Naive thymus-derived CD4-positive, alpha-beta T cell (primary cell): ENCODE measurements at regions not wholly inside any gene's neighbourhood (a gene's known extent, or its start where the extent isn't known, plus 50 kb on each side); places are given as distances from the start of the nearest gene placed in this dataset.
"Not testable (repeated sequence)": the region's sequence is repeated elsewhere in the genome, so short reads cannot be mapped to it uniquely, and the experiment has no call there.

Experiments
- ATAC-seq: fragments of 150-1000 bp; cut with Tn5 transposase; 2 replicates; pipeline ENCODE4 v1.10.0; 2021; ENCODE audit warnings: mild to moderate bottlenecking, moderate library complexity
- CTCF ChIA-PET: fragments of 350-600 bp; sonication (Branson Sonifier 250); formaldehyde crosslinking; loops from one replicate; lab custom pipeline; 2021; ENCODE audit warnings: antibody characterized with exemption; lab: Charles Lee
- POLR2A ChIA-PET: fragments of 350-600 bp; sonication (Branson Sonifier 250); formaldehyde crosslinking; loops from one replicate; lab custom pipeline; 2021; ENCODE audit warnings: antibody characterized with exemption, inconsistent platforms; lab: Charles Lee
- DNase-seq, 9 donors: peaks; one replicate each; pipeline versions ENCODE4 v3.0.0 to v3.0.0-alpha.2; 2020 to 2022; ENCODE audit warnings: mixed read lengths in 1 of 9
- H3K27ac ChIP-seq: one replicate; pipeline ENCODE4 v1.7.0; 2013; ENCODE audit warnings: mild to moderate bottlenecking, low read depth, low read length, moderate library complexity
- H3K27me3 ChIP-seq, 2 donors: one replicate each; pipeline ENCODE4 v1.7.0; 2013; ENCODE audit warnings: low read length in 2 of 2, mild to moderate bottlenecking in 2 of 2, moderate library complexity in 2 of 2; ENCODE audit not compliant: control insufficient read depth in 2 of 2, insufficient read depth in 2 of 2
- H3K36me3 ChIP-seq, 3 experiments: 1 replicate in 2 of 3; 2 replicates in 1 of 3; pipeline ENCODE4 v1.7.0; 2013; ENCODE audit warnings: low read length in 3 of 3, mild to moderate bottlenecking in 3 of 3, moderate library complexity in 1 of 3; ENCODE audit not compliant: insufficient read depth in 3 of 3, control insufficient read depth in 2 of 3
- H3K4me1 ChIP-seq, 2 donors: one replicate each; pipeline ENCODE4 v1.7.0; 2013; ENCODE audit warnings: low read length in 2 of 2, mild to moderate bottlenecking in 2 of 2, moderate library complexity in 1 of 2; ENCODE audit not compliant: control insufficient read depth in 2 of 2, insufficient read depth in 2 of 2
- H3K4me3 ChIP-seq: 2 replicates; pipeline ENCODE4 v1.7.0; 2013; ENCODE audit warnings: mild to moderate bottlenecking, low read length
- H3K9me3 ChIP-seq, 3 experiments: 1 replicate in 2 of 3; 2 replicates in 1 of 3; pipeline ENCODE4 v1.7.0; 2013; ENCODE audit warnings: low read length in 3 of 3; ENCODE audit not compliant: control insufficient read depth in 2 of 3
- H3K27ac Mint-ChIP-seq, 9 donors: one replicate each; pipeline ENCODE4 v1.8.0; 2020 to 2022; ENCODE audit warnings: mixed read lengths in 9 of 9, mild to moderate bottlenecking in 8 of 9, moderate library complexity in 5 of 9, inconsistent platforms in 2 of 9
- H3K27me3 Mint-ChIP-seq, 5 donors: one replicate each; pipeline ENCODE4 v1.8.0; 2021 to 2022; ENCODE audit warnings: mixed read lengths in 5 of 5, mild to moderate bottlenecking in 1 of 5
- H3K36me3 Mint-ChIP-seq, 5 donors: one replicate each; pipeline ENCODE4 v1.8.0; 2020 to 2022; ENCODE audit warnings: mixed read lengths in 5 of 5, mild to moderate bottlenecking in 3 of 5, inconsistent platforms in 1 of 5
- H3K4me1 Mint-ChIP-seq, 7 donors: one replicate each; pipeline ENCODE4 v1.8.0; 2020 to 2022; ENCODE audit warnings: mixed read lengths in 7 of 7, mild to moderate bottlenecking in 3 of 7, inconsistent platforms in 1 of 7
- H3K4me3 Mint-ChIP-seq, 10 donors: one replicate each; pipeline ENCODE4 v1.8.0; 2020 to 2022; ENCODE audit warnings: mild to moderate bottlenecking in 10 of 10, mixed read lengths in 10 of 10, moderate library complexity in 6 of 10, inconsistent platforms in 2 of 10
- H3K9me3 Mint-ChIP-seq, 11 donors: one replicate each; pipeline ENCODE4 v1.8.0; 2020 to 2022; ENCODE audit warnings: mixed read lengths in 11 of 11, mild to moderate bottlenecking in 4 of 11, inconsistent platforms in 1 of 11, moderate library complexity in 1 of 11
- intact Hi-C, 2 donors: fragments of 100-400 bp; cut with micrococcal nuclease; formaldehyde crosslinking; loops; one replicate each; pipeline ENCODE4 v1.15.1; 2023

DNA sequence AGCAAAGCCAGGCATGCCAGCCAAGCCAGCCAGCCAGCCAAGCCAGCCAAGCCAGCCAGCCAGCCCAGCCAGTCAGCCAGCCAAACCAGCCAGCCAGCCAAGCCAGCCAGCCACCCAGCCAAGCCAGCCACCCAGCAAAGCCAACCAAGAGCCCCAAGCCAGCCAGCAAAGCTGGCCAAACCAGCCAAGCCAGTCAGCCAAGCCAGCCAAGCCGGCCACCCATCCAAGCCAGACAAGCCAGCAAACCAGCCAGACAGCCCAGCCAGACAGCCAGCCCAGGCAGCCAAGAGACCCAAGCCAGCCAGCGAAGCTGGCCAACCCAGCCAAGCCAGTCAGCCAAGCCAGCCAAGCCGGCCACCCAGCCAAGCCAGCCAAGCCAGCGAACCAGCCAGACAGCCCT is 338.3 kb upstream of the PLGLB2 start:
- H3K27me3 ChIP-seq, intact Hi-C loops, H3K4me1 ChIP-seq, H3K9me3 ChIP-seq, H3K27me3 Mint-ChIP-seq, H3K4me3 ChIP-seq, H3K36me3 Mint-ChIP-seq, H3K27ac ChIP-seq, H3K9me3 Mint-ChIP-seq, ATAC-seq, H3K4me3 Mint-ChIP-seq, POLR2A ChIA-PET, H3K4me1 Mint-ChIP-seq, H3K36me3 ChIP-seq, H3K27ac Mint-ChIP-seq, CTCF ChIA-PET: not testable (repeated sequence)
- DNase-seq, result peak in 1 of 9 donors; percentile 3

DNA sequence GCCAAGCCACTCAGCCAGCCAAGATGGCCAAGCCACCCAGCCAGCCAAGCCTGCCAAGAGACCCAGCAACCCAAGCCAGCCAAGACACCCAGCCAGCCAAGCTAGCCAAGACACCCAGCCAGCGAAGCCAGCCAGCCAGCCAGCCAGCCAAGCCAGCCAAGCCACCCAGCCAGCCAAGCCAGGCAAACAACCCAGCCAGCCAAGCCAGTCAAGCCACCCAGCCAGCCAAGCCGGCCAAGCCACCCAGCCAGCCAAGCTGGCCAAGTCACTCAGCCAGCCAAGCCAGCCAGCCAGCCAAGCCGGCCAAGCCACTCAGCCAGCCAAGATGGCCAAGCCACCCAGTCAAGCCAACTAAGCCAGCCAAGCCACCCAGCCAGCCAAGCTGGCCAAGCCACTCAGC is 337.5 kb upstream of the PLGLB2 start:
- POLR2A ChIA-PET, H3K4me3 Mint-ChIP-seq, H3K36me3 Mint-ChIP-seq, H3K4me3 ChIP-seq, CTCF ChIA-PET, H3K9me3 ChIP-seq, H3K9me3 Mint-ChIP-seq, H3K27ac ChIP-seq, H3K27me3 Mint-ChIP-seq, H3K36me3 ChIP-seq, H3K27ac Mint-ChIP-seq, H3K4me1 Mint-ChIP-seq, H3K4me1 ChIP-seq, H3K27me3 ChIP-seq, intact Hi-C loops, ATAC-seq: not testable (repeated sequence)
- DNase-seq, result peak in 1 of 9 donors; percentile 20

DNA sequence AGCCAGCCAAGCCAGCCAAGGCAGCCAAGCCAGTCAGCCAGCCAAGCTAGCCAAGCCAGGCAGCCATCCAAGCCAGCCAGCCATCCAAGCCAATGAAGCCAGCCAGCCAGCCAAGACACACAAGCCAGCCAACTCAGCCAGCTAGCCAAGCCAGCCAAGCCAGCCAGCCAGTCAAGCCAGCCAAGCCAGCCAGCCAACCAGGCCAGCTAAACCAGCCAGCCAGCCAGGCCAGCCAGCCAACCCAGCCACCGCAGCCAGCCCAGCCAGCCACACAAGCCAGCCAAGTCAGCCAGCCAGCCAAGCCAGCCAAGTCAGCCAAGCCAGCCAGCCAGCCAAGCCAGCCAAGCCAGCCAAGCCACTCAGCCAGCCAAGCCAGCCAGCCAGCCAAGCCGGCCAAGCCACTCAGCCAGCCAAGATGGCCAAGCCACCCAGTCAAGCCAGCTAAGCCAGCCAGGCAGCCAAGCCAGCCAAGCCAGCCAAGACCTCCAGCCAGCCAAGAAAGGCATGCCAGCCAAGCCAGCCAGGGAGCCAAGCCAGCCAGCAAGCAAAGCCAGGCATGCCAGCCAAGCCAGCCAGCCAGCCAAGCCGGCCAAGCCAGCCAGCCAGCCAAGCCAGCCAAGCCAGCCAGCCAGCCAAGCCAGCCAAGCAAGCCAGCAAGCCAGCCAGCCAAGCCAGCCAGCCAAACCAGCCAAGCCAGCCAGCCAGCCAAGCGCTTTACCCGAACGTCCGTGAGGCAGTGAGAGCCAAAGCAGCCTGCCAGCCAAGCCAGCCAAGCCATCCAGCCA is 335.7 kb upstream of the PLGLB2 start:
- H3K27ac Mint-ChIP-seq, H3K27me3 ChIP-seq, H3K4me1 ChIP-seq, H3K9me3 Mint-ChIP-seq, POLR2A ChIA-PET, H3K4me1 Mint-ChIP-seq, H3K27ac ChIP-seq, H3K9me3 ChIP-seq, H3K4me3 Mint-ChIP-seq, CTCF ChIA-PET, H3K36me3 ChIP-seq, H3K4me3 ChIP-seq, H3K36me3 Mint-ChIP-seq, H3K27me3 Mint-ChIP-seq, ATAC-seq, intact Hi-C loops: not testable (repeated sequence)
- DNase-seq, result peak in 1 of 9 donors; percentile 20

- peak overlapping the region in 1 of 9 donors; percentile 29 for H3K27ac Mint-ChIP-seq
- H3K27ac ChIP-seq, H3K27me3 ChIP-seq, H3K36me3 Mint-ChIP-seq, H3K4me3 ChIP-seq, H3K9me3 Mint-ChIP-seq, H3K4me1 ChIP-seq, CTCF ChIA-PET, H3K4me1 Mint-ChIP-seq, H3K27me3 Mint-ChIP-seq, ATAC-seq, H3K36me3 ChIP-seq, H3K9me3 ChIP-seq, H3K4me3 Mint-ChIP-seq, POLR2A ChIA-PET, intact Hi-C loops: not testable (repeated sequence)
- peak in 1 of 9 donors; percentile 13 for DNase-seq
Observed at GRCh38 chr2:87414331-87414730, 333.6 kb upstream of the PLGLB2 start.

DNA sequence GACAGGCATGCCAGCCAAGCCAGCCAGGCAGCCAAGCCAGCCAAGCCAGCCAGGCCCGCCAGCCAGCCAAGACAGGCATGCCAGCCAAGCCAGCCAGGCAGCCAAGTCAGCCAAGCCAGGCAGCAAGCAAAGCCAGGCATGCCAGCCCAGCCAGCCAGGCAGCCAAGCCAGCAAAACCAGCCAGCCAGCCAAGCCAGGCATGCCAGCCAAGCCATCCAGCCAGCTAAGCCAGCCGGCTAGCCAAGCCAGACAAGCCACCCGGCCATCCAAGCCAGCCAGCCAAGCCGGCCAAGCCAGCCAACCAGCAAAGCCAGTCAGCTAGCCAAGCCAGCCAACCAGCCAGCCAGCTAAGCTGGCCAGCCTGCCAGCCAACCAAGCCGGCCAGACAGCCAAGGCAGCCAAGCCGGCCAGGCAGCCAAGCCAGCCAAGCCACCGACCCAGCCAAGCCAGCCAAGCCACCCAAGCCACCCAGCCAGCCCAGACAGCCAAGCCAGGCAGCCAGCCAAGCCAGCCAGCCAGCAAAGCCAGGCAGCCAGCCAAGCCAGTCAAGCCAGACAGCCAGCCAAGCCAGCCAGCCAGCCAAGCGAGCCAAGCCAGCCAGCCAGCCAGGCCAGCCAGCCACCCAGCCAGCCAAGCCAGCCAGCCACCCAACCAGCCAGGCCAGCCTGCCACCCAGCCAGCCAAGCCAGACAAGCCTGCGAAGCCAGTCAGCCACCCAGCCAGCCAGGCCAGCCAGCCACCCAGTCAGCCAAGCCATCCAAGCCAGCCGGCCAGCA is 332.9 kb upstream of the PLGLB2 start:
- DNase-seq, result peak in 1 of 9 donors; percentile 23
- not testable (repeated sequence) for H3K4me3 Mint-ChIP-seq, H3K4me1 ChIP-seq

DNA sequence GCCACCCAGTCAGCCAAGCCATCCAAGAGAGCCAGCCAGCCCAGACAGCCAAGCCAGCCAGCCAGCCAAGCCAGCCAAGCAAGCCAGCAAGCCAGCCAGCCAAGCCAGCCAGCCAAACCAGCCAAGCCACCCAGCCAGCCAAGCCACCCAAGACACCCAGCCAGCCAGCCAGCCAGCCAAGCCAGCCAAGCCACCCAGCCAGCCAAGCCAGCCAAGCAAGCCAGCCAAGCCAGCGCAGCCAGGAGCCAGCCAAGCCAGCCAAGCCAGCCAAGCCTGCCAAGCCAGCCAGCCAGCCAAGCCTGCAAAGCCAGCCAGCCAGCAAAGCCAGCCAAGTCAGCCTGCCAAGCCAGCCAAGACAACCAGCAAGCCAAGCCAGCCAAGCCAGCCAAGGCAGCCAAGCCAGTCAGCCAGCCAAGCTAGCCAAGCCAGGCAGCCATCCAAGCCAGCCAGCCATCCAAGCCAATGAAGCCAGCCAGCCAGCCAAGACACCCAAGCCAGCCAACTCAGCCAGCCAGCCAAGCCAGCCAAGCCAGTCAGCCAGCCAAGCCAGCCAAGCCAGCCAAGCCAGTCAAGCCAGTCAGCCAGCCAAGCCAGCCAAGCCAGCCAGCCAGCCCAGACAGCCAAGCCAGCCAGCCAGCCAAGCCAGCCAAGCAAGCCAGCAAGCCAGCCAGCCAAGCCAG is 332.2 kb upstream of the PLGLB2 start:
- H3K9me3 ChIP-seq, H3K4me1 ChIP-seq, H3K36me3 Mint-ChIP-seq, H3K27me3 Mint-ChIP-seq, H3K27ac ChIP-seq, H3K27ac Mint-ChIP-seq, H3K4me3 Mint-ChIP-seq, ATAC-seq, H3K27me3 ChIP-seq, CTCF ChIA-PET, POLR2A ChIA-PET, intact Hi-C loops, H3K4me1 Mint-ChIP-seq, H3K9me3 Mint-ChIP-seq, H3K4me3 ChIP-seq, H3K36me3 ChIP-seq: not testable (repeated sequence)
- peak in 1 of 9 donors; percentile 9 for DNase-seq

More for the DNA sequence above, 332.9 kb upstream of the PLGLB2 start:
- CTCF ChIA-PET, H3K4me1 Mint-ChIP-seq, H3K27ac ChIP-seq, H3K4me3 ChIP-seq, intact Hi-C loops, H3K36me3 ChIP-seq, H3K27ac Mint-ChIP-seq, H3K27me3 ChIP-seq, H3K36me3 Mint-ChIP-seq, POLR2A ChIA-PET, H3K27me3 Mint-ChIP-seq, ATAC-seq, H3K9me3 ChIP-seq, H3K9me3 Mint-ChIP-seq: not testable (repeated sequence)
